Glutamatergic neuron (in vitro differentiated cells): ENCODE measurements at regions not wholly inside any gene's neighbourhood (a gene's known extent, or its start where the extent isn't known, plus 50 kb on each side); places are given as distances from the start of the nearest gene placed in this dataset.

Source experiments
- DNase-seq: peaks from one replicate; pipeline ENCODE4 v3.0.0; 2022
- H3K27ac Mint-ChIP-seq: one replicate; pipeline ENCODE4 v1.8.0; 2020; ENCODE audit warnings: mild to moderate bottlenecking, mixed read lengths, inconsistent platforms; ENCODE audit not compliant: unreplicated experiment
- H3K27me3 Mint-ChIP-seq: one replicate; pipeline ENCODE4 v1.8.0; 2020; ENCODE audit warnings: mild to moderate bottlenecking, moderate library complexity, mixed read lengths, inconsistent platforms; ENCODE audit not compliant: unreplicated experiment
- H3K36me3 Mint-ChIP-seq: one replicate; pipeline ENCODE4 v1.8.0; 2020; ENCODE audit warnings: mild to moderate bottlenecking, mixed read lengths, inconsistent platforms; ENCODE audit not compliant: unreplicated experiment
- H3K4me1 Mint-ChIP-seq: one replicate; pipeline ENCODE4 v1.8.0; 2020; ENCODE audit warnings: mild to moderate bottlenecking, low read depth, mixed read lengths, inconsistent platforms; ENCODE audit not compliant: unreplicated experiment
- H3K4me3 Mint-ChIP-seq: one replicate; pipeline ENCODE4 v1.8.0; 2020; ENCODE audit warnings: mild to moderate bottlenecking, mixed read lengths, inconsistent platforms; ENCODE audit not compliant: unreplicated experiment
- H3K9me3 Mint-ChIP-seq: one replicate; pipeline ENCODE4 v1.8.0; 2020; ENCODE audit warnings: mild to moderate bottlenecking, moderate library complexity, mixed read lengths, inconsistent platforms; ENCODE audit not compliant: unreplicated experiment
- TF ChIP-seq, protein P1 (sequence below): fragments of 200-600 bp; sonication (generic); IDR thresholded peaks from one replicate; pipeline ENCODE4 v1.5.0; 2021; ENCODE audit not compliant: partially characterized antibody, unreplicated experiment

GRCh38 chr1:75023005-75023404, 111.2 kb upstream of the LHX8 start:
- H3K36me3 Mint-ChIP-seq, result no peaks in the 10 kb centered on the region
- TF ChIP-seq, protein P1, sequence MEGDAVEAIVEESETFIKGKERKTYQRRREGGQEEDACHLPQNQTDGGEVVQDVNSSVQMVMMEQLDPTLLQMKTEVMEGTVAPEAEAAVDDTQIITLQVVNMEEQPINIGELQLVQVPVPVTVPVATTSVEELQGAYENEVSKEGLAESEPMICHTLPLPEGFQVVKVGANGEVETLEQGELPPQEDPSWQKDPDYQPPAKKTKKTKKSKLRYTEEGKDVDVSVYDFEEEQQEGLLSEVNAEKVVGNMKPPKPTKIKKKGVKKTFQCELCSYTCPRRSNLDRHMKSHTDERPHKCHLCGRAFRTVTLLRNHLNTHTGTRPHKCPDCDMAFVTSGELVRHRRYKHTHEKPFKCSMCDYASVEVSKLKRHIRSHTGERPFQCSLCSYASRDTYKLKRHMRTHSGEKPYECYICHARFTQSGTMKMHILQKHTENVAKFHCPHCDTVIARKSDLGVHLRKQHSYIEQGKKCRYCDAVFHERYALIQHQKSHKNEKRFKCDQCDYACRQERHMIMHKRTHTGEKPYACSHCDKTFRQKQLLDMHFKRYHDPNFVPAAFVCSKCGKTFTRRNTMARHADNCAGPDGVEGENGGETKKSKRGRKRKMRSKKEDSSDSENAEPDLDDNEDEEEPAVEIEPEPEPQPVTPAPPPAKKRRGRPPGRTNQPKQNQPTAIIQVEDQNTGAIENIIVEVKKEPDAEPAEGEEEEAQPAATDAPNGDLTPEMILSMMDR, result no peak
- H3K4me1 Mint-ChIP-seq, result no peaks in the 10 kb centered on the region

GRCh38 chr1:75034376-75034775, 99.8 kb upstream of the LHX8 start:
- DNase-seq, result no peak
- Mint-ChIP-seq H3K4me3 (no peak overlapping the region), H3K36me3 (peaks cover 4% of the 10 kb centered on the region), H3K9me3 (peaks cover 4% of the 10 kb centered on the region), H3K27ac (no peak overlapping the region), H3K4me1 (no peaks in the 10 kb centered on the region), H3K27me3 (no peaks in the 10 kb centered on the region)
- TF ChIP-seq, protein P1, result no peak

More at GRCh38 chr1:75023005-75023404, 111.2 kb upstream of the LHX8 start:
- Mint-ChIP-seq H3K9me3 (no peaks in the 10 kb centered on the region), H3K4me3 (no peak overlapping the region), H3K27me3 (no peaks in the 10 kb centered on the region), H3K27ac (no peak overlapping the region)
- no peak for DNase-seq

DNA sequence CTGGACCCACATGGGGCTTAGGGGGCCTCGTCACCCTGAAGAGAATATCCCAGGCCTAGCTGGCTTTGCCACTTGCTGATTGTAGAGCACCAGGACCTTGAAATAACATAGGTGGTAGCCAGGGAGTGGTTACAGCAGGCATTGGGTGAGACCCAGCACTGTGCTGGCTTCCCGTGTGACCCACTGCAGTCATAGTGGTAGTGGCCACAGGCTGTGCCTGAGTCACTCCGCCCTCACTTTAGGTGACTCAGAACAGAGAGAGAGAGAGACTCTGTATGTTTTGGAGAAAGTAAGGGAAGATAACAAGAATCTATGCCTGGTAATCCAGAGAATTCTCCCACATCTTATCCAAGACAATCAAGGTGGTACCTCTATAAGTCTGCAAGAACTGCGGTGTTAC, 98.7 kb upstream of the LHX8 start:
- Mint-ChIP-seq H3K27ac (no peak overlapping the region), H3K4me3 (no peak overlapping the region), H3K27me3 (no peaks in the 10 kb centered on the region), H3K9me3 (peaks cover 4% of the 10 kb centered on the region), H3K36me3 (peaks cover 8% of the 10 kb centered on the region), H3K4me1 (no peaks in the 10 kb centered on the region)
- DNase-seq, result no peak
- TF ChIP-seq, protein P1, result no peak

- Mint-ChIP-seq H3K36me3 (no peaks in the 10 kb centered on the region), H3K4me3 (no peak overlapping the region), H3K27ac (no peak overlapping the region), H3K4me1 (no peaks in the 10 kb centered on the region), H3K27me3 (peaks cover 2% of the 10 kb centered on the region), H3K9me3 (no peaks in the 10 kb centered on the region)
- TF ChIP-seq, protein P1, result no peak
- DNase-seq, result no peak
Measured at GRCh38 chr1:75053207-75053606, 81.0 kb upstream of the LHX8 start.

- Mint-ChIP-seq H3K27me3 (peaks cover 2% of the 10 kb centered on the region), H3K36me3 (no peaks in the 10 kb centered on the region), H3K27ac (no peak overlapping the region), H3K4me1 (no peaks in the 10 kb centered on the region), H3K4me3 (no peak overlapping the region), H3K9me3 (no peaks in the 10 kb centered on the region)
- no peak for DNase-seq
- TF ChIP-seq, protein P1, result no peak
Measured at GRCh38 chr1:75058424-75058823, 75.8 kb upstream of the LHX8 start.
